HG03039 (cell line): ENCODE measurements at regions not wholly inside any gene's neighbourhood (a gene's known extent, or its start where the extent isn't known, plus 50 kb on each side); places are given as distances from the start of the nearest gene placed in this dataset.
"Not testable (repeated sequence)": the region's sequence is repeated elsewhere in the genome, so short reads cannot be mapped to it uniquely, and the experiment has no call there.

ENCODE experiments used
- ATAC-seq: cut with Tn5 transposase; IDR thresholded peaks from one replicate; pipeline ENCODE4 v1.9.1; 2021; ENCODE audit warnings: mild to moderate bottlenecking, moderate library complexity; ENCODE audit not compliant: unreplicated experiment

DNA sequence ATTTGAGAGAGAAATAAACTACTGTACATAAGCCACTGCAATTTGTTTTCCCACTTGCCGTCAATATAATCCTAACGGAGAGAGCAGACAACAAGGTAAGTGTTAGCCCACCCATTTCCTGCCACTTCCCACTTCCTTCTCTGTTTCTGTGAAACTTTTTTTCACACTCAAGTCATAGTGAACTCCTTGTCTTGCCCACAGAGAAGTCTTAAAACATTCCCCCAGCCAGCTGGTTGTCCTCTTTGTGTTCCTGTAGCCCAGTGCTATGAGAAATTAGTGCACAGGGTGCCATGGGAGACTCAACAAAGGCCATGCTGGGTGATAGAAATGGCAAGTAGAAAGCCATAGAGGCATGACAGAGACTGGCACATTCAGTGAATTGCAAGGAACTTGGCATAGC, 208.6 kb downstream of the BLID start:
- ATAC-seq: no peak

DNA sequence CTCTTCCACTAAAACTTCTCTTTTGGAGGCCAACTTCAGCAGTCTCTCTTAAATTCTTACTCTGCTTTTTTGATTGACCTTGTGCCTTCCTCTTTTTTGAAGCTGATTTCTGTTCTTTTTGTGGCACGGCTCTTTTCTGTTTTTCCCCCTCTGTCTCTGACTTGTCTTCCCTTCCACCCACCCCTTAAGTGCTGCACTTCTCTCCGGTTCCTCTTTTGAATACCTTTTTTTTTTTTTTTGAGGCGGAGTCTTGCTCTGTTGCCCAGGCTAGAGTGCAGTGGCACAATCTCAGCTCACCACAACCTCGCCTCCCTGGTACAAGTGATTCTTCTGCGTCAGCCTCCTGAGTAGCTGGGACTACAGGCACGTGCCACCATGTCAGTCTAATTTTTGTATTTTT, 211.9 kb downstream of the BLID start:
- ATAC-seq: no peak

DNA sequence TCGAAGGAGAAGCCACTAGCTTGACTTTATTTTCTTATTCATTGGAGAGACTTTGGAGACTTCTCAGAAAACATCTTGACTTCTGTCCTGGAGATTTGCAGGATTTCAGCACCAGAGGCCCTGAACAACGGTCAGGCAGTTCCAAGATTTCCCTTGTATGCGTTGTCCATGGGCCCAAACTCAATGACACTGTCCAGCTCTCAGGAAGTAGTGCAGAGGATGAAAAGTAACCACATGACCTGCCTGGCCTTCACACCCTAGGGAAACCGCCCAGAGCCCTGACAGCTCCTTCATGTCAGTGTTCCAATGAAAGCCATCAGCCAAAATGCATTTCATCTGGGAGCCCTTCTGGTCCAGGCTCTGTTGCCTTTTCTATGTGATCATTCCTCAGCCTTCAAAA, 214.1 kb downstream of the BLID start:
- ATAC-seq: no peak

DNA sequence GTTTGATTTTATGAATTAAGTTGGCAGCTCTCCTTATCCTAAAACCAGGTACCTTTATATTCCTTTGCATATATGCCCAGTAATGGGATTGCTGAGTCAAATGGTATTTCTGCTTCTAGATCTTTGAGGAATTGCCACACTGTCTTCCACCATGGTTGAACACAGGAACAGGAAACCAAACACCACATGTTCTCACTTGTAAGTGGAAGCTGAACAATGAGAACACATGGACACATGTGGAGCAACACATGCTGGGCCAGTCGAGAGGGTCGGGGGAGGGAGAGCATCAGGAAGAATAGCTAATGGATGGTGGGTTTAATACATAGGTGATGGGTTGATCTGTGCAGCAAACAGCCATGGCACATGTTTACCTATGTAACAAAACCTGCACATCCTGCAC, 214.6 kb downstream of the BLID start:
- not testable (repeated sequence) for ATAC-seq

DNA sequence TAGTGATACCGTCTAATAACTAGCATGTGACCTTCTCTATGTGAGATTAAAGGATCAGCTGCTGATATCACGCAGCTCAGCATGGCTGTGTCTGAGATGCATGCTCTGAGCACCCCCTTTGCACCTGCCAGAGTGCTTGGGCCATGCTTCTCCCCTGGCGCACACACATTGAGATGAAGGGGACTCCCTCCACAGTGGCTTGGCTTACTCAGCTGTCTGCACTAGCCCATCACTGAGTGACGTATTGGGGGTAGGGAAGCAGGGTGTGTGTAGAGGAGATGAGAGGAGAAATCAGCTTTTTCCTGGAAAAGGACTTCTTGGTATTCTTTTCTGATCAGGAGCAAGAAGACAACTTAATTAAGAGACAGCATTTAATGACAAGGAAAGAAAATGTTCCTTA, 216.5 kb downstream of the BLID start:
- ATAC-seq: no peak

DNA sequence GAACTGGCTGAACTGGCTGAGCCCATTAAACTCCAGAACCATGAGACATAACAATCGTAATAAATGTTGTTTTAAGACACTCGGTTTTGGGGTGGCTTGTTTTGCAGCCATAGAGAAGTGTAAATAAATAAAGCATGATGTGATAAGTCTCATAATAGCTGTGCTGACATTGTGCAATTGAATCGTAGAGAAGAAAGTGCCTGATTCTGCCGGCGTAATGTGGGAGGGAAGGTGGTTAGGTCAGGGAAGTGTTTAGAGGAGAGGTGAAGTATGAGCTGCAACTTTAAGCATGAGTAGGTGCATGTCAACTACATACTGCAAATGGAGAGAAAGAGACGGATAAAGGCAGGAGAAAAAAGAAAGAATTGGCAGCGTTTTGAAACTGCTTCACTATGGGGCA, 217.1 kb downstream of the BLID start:
- no peak for ATAC-seq

DNA sequence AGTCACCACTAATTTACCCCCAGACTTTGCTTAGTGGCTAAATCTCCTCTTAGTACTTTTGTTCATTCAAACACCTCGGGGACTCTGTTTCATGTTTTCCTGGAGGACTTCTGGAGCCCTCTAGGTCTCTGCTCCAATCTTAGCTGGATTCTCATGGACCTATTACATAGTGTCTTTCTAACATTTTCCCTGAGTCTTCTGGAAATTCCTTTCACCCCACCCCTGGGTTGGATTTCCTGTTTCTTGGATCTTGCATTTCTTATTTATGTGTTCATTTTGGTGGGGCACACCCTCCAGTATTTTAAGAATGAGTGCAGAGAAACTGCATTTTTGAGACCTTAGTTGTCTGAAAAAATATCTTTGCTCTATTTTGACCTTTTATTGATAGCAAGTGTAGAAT, 220.1 kb downstream of the BLID start:
- ATAC-seq: no peak

DNA sequence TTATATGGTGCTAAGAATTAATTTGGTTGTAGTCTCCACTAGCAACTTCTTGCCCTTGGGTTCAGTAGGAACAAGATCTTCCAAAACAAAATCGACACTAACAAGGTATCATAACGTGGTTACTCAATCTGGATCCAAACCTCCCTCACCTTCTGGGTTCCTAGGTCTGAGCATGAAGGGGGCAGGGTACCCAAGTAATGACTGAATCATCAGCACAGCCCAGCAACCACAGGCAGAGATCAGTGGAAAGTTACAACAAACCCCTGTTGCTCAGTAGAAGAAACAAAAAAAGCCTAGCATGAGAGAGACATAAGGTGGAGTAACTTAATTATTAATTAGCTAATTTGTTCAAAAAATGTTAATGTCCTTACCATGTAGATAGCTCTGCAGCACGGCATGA, 221.4 kb downstream of the BLID start:
- no peak for ATAC-seq

DNA sequence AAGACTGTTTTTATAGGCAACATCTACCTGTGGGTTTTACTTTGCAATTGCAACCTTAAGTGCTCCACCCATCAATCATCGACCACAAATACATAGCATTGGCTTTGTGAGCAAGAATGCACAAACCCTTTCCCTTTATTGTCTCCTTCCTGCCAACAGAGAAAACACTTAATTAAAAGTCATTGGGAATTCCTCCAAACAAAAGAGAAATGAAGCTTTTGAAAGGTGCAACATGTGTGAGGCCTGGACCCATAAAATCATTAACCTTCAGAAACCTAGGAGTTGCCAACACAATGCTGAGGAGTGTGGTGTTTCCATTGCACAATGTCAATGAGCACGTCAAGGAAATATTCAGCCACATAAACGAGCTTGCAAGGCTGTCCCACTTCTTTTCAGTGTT, 223.2 kb downstream of the BLID start:
- no peak for ATAC-seq

DNA sequence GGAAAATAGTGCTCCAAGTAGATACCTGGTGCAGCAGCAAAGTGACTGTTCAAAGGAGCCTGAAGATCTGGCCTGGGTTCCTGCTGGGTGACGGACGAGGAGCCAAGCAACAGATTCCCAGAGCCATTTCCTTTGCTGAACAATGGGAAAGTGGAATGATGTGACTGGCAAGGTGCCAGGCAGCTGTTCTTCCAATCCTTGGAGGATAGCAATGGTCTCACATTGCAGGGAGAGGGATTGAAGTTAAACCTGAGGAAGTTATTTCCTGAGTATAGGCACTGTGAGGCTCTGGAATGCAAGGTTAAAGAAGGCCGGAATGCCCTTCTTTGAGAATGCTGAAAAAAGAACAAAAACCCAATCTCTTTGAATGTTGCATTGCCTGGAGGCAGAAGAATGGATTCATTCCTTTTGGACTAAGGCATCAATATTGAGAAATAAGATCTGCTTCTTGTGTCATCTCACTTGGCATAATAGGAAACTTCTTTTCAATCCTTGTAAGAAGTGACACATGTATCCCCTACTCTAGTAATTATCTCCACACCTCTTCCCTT, 223.8 kb downstream of the BLID start:
- no peak for ATAC-seq

DNA sequence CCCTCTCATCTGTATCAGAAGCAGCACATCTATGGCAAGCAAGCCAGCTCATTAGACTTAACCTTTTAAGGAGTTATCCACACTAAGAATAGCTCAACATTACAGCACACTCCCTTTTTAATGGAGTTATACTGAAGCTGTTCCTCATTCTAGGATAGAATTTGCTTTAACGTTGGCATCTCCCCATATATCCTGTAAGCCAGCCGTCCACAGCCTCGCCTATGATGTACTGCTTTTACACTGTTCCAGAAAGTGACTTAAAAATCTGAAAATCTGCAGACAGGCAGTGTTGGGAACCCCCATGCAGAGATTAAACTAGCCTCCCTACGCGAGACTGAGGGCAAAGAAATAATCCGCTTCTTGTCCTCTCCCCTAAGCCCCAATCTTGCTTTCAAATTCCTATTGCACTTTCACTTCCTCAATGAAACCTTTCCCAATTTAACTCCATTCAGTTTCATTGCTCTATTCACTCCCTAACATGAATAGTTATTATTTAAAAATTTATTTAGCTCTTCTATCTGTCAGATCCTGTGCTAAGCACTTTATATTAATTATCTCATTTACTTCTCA, 225.0 kb downstream of the BLID start:
- no peak for ATAC-seq

DNA sequence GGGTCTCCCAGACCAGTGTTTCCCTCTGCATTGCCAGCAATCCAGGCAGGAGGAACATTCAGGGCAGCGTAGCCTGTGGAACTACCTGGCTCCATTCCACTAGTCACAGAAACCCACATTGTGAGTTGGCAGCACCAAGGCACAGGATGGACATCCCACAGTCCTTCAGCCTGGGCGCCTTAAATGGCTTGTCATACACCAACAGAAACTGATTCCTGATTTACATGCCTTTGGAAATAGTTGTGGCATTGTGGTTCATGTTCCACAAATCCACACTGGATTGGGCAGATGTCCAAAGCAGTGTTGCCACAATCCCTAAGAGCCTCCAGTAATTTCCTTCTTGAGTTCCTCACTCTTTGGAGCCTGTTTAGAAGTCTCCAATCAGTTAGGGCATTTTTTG, 225.6 kb downstream of the BLID start:
- no peak for ATAC-seq

DNA sequence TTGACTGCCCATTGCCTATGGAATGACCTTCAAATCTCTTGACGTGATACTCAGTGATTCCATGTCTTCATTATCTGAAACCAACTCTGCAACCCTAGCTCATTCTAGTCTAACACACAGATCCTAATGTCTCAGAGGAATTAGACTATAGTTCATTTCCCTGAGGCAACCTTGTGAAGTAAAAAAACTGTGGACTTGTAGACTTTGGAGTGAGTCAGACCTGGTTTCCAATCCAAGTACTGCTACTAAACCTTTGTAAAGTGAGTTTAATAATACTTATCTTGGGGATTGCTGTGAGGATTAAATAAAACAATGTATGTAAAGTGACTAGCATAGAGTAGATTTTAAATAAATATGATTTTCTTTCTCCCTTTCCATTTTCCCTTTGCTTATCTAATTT, 226.1 kb downstream of the BLID start:
- no peak for ATAC-seq

DNA sequence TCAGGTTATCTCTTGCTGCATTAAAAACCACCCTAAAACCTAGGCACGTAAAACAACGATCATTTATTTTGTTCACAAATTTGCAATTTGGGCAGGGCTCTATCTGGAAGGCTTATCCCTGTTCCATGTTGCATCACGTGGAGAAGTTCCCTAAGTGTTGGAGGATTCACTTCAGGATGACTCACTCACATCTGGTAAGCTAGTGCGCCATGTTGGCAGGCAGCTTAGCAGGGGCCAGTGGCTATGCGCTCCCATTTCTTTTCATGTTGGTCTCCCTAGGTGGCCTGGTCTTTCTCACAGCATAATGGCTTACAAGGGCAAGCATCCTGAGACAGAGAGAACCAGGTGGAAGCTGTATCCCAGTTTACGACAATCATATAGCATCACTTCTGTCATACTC, 226.8 kb downstream of the BLID start:
- no peak for ATAC-seq

DNA sequence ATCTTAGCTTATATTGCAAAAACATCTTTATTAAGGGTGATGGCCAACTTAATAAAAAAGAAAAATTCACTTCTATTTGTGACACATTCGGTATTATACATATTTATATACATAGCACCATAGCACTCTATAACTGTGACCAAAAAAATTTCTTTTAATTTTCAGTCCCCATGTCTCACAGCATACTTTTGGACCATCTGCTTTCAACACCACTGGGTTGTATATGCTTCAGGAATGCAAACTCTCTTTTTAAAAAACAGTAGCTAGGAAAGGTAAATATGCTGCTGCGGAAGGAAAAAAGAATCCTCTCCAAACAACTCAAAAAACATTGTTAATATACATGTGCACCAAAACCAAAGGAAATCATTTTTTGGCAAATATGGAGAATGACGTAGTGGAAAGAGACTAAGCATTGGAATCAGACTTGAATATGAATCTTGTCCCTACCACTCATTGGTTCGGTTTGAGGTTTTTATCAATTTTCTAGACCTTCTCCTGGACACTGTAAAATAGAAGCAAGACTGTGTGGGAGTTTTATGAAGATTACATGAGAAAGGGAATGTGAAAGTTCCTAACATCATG, 227.9 kb downstream of the BLID start:
- ATAC-seq: no peak

DNA sequence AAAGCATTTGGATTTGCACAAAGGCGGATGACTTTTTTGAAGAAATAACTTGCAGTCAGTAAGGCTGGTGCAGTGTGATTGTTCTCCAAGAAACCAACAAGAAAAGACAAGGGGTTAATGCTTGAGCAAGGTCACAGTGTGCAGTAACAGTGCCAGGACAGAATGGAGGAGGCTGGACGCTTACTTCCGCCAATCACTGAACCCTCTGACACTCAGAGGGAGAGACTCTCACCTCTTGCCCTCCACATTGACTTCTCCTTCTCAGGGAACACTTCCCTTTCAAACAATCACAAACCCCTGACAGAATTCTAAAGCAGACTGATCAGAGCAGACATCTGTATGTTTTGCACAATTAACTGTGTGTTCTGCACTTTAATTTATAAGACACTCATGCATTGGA, 228.4 kb downstream of the BLID start:
- ATAC-seq: no peak

DNA sequence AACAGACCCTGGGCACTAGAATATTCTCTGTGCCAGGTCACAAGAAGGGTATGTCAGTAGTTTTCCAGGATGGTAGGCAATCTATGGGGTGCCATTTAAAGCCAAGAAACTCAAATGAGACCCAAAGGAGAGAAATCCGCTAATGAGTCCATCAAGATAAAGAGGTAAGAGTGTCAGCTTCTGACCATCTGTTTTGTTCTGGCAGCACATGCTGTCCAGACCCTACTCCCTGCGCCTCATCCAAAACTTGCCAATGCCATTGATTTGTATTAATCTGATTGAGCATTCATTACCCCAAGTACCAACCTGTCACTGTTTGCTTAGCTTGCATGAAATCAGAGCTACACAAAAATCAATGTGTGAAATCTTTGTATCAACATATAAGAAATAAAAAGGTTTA, 229.0 kb downstream of the BLID start:
- ATAC-seq: no peak

DNA sequence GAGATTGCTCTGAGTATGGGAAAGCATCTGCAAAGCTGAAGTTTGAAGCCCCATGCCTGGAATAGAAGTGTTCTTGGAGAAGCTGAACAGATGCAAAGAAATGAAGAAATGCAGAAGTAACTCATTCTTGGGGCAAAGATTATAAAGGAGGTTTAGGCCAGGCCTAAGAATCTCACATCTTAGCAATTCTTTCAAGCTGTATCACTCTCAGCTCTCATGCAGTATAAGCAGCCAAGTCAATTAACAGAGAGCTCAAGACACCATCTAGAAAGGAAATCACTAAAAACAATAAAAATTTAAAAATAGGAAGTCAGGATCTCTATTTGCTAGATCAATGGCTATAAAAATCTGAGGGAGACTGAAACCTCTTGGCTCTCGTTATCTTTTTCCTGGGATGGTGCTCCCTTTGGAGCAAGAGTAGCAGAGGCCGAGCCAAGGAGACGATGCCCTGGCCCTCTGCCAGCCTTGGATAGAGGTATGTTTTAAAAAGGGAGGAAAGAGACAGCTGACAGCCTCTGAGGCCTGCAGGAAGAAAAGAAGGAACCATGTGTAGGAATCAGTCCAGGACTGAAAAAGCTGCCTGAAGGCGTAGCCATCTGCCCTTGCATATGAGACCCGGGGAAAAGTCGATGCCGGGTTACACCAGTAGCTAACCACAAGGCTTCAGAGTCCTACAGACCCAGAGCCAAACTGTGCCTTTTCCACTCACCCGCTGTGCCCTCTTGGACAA, 229.8 kb downstream of the BLID start:
- ATAC-seq: no peak

DNA sequence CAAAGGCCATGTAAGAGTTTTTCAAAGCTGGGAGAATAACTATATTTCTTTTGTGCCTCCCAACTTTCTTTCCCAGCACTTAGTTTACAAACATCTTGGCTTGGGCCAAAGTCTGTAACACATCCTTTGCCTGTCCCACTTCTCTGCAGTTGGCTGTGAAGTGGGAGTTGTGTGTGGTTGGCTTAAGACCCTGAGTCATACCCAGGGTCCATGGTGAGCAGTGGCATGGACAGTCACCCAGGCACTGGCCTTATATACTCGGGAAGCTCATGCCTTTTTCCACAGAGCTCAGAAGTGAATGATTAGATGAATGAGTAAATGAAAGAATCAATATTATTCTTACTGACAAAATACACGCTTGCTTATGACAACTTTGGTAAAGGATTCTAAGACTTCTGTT, 231.4 kb downstream of the BLID start:
- ATAC-seq: no peak

DNA sequence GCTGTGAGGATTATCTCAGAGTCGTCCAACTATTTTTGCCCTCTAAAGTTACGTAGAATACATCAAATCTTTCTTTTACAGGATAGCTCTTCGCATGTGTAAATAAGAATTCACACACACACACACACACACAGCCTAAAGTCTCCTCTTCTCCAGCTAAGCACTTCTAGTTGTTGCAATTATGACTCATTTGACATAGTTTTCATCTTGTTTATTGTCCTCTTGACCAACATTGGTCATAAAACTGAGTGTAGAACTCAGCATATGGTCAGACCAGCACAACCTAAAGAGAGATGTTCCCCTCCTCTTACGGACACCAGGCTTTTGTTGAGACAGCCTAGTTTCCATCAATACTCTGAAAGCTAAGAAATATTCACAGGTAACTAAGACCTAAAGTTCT, 234.2 kb downstream of the BLID start:
- no peak for ATAC-seq

DNA sequence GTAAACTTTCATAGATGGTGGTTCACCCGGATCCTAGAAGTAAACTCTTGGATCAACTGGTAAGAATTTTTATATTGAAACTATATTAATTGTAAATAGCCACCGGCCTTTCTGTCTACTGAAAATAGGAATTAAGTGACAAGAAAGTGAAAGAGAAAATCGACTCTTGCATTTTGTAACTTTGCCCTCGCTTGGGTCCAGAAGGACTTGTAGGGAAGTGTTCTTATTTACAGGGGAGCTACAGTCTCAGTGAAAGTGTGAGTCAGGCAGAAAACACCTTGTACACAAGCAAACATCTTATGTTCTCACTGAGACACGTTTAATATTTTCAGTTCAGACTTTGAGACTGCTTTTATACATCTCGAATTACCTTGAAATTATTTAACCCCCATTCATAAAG, 238.9 kb downstream of the BLID start:
- ATAC-seq: no peak

DNA sequence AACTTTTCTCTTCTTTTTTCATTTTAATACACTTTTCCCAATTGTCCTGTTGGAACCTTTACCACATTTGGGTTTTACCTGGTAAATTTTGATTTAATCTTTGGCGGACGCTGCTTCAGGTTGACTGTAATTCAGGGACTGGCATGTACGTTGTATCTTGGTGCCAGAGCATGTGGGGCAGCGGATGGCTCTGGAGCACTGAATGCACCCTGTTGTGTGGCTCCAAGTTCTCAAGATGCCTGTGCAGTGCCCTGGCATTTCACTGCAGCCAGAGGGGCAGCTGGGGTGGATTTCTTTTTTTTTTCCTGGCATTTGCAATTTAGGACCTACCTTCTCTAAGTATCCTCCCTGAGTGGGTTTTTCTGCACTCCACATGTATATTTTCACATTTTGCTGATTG, 242.2 kb downstream of the BLID start:
- ATAC-seq: no peak
